ENCODE measurements at regions not wholly inside any gene's neighbourhood (a gene's known extent, or its start where the extent isn't known, plus 50 kb on each side); places are given as distances from the start of the nearest gene placed in this dataset.

- H3K9me3 ChIP-seq (ENCODE audit: control insufficient read depth in 4 of 4, insufficient read depth in 3 of 4, low read length in 3 of 4), result peaks cover 0 to 3% (median 0%) of the 10 kb centered on the region in 4 donors
- H3K9ac ChIP-seq (ENCODE audit: insufficient read depth in 1 of 2, low read length in 2 of 2), result no peak overlapping the region
- H3K27me3 ChIP-seq (ENCODE audit: control insufficient read depth in 3 of 3, insufficient read depth in 3 of 3, low read length in 2 of 3), result peaks cover 0 to 11% (median 8%) of the 10 kb centered on the region in 3 donors
- WGBS, 2 donors, result 59 to 77% methylated on average over 5 of the region's 5 CpGs
- H3K4me3 ChIP-seq, result no peak overlapping the region
- H3K36me3 ChIP-seq (ENCODE audit: control insufficient read depth in 4 of 4, insufficient read depth in 4 of 4, low read length in 4 of 4), result no peaks in the 10 kb centered on the region
- no peak for ATAC-seq (ENCODE audit: insufficient read depth, low FRiP score)
- H3K27ac ChIP-seq (ENCODE audit: low read depth in 1 of 2, low read length in 1 of 2), result no peak overlapping the region
- no peaks in the 10 kb centered on the region for H3K4me1 ChIP-seq (ENCODE audit: control insufficient read depth in 5 of 5, insufficient read depth in 5 of 5, low read length in 5 of 5)
- DNase-seq, result no peak
- no peak for TF ChIP-seq CTCF (IDR thresholded peaks at IDR 0.05; ENCODE audit: control extremely low read depth, extremely low read depth)
These were observed 128.7 kb upstream of the BNIP2 start for GRCh38 chr15:59817834-59818233.

GRCh38 chr15:59817053-59817452 lies 127.9 kb upstream of the BNIP2 start:
- DNase-seq, result no peak
- 79 to 95% methylated on average over 1 of the region's 1 CpG for WGBS, 2 donors

GRCh38 chr15:59814409-59814808 lies 125.3 kb upstream of the BNIP2 start:
- Histone ChIP-seq H3K4me1 (ENCODE audit: control insufficient read depth in 5 of 5, insufficient read depth in 5 of 5, low read length in 5 of 5) (no peaks in the 10 kb centered on the region), H3K27ac (ENCODE audit: low read depth in 1 of 2, low read length in 1 of 2) (no peak overlapping the region), H3K9ac (ENCODE audit: insufficient read depth in 1 of 2, low read length in 2 of 2) (no peak overlapping the region), H3K27me3 (ENCODE audit: control insufficient read depth in 3 of 3, insufficient read depth in 3 of 3, low read length in 2 of 3) (peaks cover 0 to 11% (median 8%) of the 10 kb centered on the region in 3 donors), H3K9me3 (ENCODE audit: control insufficient read depth in 4 of 4, insufficient read depth in 3 of 4, low read length in 3 of 4) (peaks cover 0 to 3% (median 0%) of the 10 kb centered on the region in 4 donors), H3K4me3 (no peak overlapping the region), H3K36me3 (ENCODE audit: control insufficient read depth in 4 of 4, insufficient read depth in 4 of 4, low read length in 4 of 4) (no peaks in the 10 kb centered on the region)
- no peak for TF ChIP-seq CTCF (IDR thresholded peaks at IDR 0.05; ENCODE audit: control extremely low read depth, extremely low read depth)
- DNase-seq (no peak), ATAC-seq (ENCODE audit: insufficient read depth, low FRiP score) (no peak)
- 34 to 55% methylated on average over 8 of the region's 8 CpGs for WGBS, 2 donors

More at GRCh38 chr15:59817053-59817452, 127.9 kb upstream of the BNIP2 start:
- no peak for TF ChIP-seq CTCF (IDR thresholded peaks at IDR 0.05; ENCODE audit: control extremely low read depth, extremely low read depth)
- Histone ChIP-seq H3K27ac (ENCODE audit: low read depth in 1 of 2, low read length in 1 of 2) (no peak overlapping the region), H3K9me3 (ENCODE audit: control insufficient read depth in 4 of 4, insufficient read depth in 3 of 4, low read length in 3 of 4) (peaks cover 0 to 3% (median 0%) of the 10 kb centered on the region in 4 donors), H3K4me1 (ENCODE audit: control insufficient read depth in 5 of 5, insufficient read depth in 5 of 5, low read length in 5 of 5) (no peaks in the 10 kb centered on the region), H3K9ac (ENCODE audit: insufficient read depth in 1 of 2, low read length in 2 of 2) (no peak overlapping the region), H3K4me3 (no peak overlapping the region), H3K27me3 (ENCODE audit: control insufficient read depth in 3 of 3, insufficient read depth in 3 of 3, low read length in 2 of 3) (peaks cover 0 to 11% (median 8%) of the 10 kb centered on the region in 3 donors), H3K36me3 (ENCODE audit: control insufficient read depth in 4 of 4, insufficient read depth in 4 of 4, low read length in 4 of 4) (no peaks in the 10 kb centered on the region)
- ATAC-seq (ENCODE audit: insufficient read depth, low FRiP score), result no peak

GRCh38 chr15:59812889-59813288 lies 123.8 kb upstream of the BNIP2 start:
- TF ChIP-seq CTCF (IDR thresholded peaks at IDR 0.05; ENCODE audit: control extremely low read depth, extremely low read depth), result no peak
- Histone ChIP-seq H3K36me3 (ENCODE audit: control insufficient read depth in 4 of 4, insufficient read depth in 4 of 4, low read length in 4 of 4) (no peaks in the 10 kb centered on the region), H3K4me3 (no peak overlapping the region), H3K27me3 (ENCODE audit: control insufficient read depth in 3 of 3, insufficient read depth in 3 of 3, low read length in 2 of 3) (peaks cover 0 to 11% (median 5%) of the 10 kb centered on the region in 3 donors), H3K4me1 (ENCODE audit: control insufficient read depth in 5 of 5, insufficient read depth in 5 of 5, low read length in 5 of 5) (no peaks in the 10 kb centered on the region), H3K9me3 (ENCODE audit: control insufficient read depth in 4 of 4, insufficient read depth in 3 of 4, low read length in 3 of 4) (peaks cover 0 to 3% (median 0%) of the 10 kb centered on the region in 4 donors), H3K9ac (ENCODE audit: insufficient read depth in 1 of 2, low read length in 2 of 2) (no peak overlapping the region), H3K27ac (ENCODE audit: low read depth in 1 of 2, low read length in 1 of 2) (no peak overlapping the region)
- DNase-seq (no peak), ATAC-seq (ENCODE audit: insufficient read depth, low FRiP score) (no peak)
- 46 to 58% methylated on average over 1 of the region's 1 CpG for WGBS, 2 donors
